Left ventricle myocardium inferior (tissue), 1 donor: ENCODE measurements at regions not wholly inside any gene's neighbourhood (a gene's known extent, or its start where the extent isn't known, plus 50 kb on each side); places are given as distances from the start of the nearest gene placed in this dataset.

Experiments
- DNase-seq: peaks from one replicate; pipeline ENCODE4 v3.0.0-alpha.2; 2020
- H3K27ac ChIP-seq: fragments of 200-600 bp; replicated peaks from 2 replicates; pipeline ENCODE4 v1.8.0; 2021
- H3K27me3 ChIP-seq: fragments of 200-600 bp; 2 replicates; pipeline ENCODE4 v1.8.0; 2021; ENCODE audit warnings: low read depth
- H3K36me3 ChIP-seq: fragments of 200-600 bp; 2 replicates; pipeline ENCODE4 v1.8.0; 2021
- H3K4me1 ChIP-seq: fragments of 200-600 bp; 2 replicates; pipeline ENCODE4 v1.8.0; 2021
- H3K4me3 ChIP-seq: fragments of 200-600 bp; 2 replicates; pipeline ENCODE4 v1.8.0; 2021; ENCODE audit warnings: mild to moderate bottlenecking, moderate library complexity
- H3K9me3 ChIP-seq: fragments of 200-600 bp; replicated peaks from 2 replicates; pipeline ENCODE4 v1.8.0; 2021
- CTCF ChIP-seq: fragments of 200-600 bp; IDR thresholded peaks from 2 replicates; pipeline ENCODE4 v1.8.0; 2021; ENCODE audit warnings: antibody characterized with exemption, mild to moderate bottlenecking, borderline replicate concordance
- intact Hi-C: fragments of 100-400 bp; cut with micrococcal nuclease; formaldehyde crosslinking; loops from one replicate; pipeline ENCODE4 v1.11.0; 2022
- donor health status: DM: no; HTN: yes; CAD: no; lungs with severe emphysema.

- intact Hi-C loops, result no loop called here
- no peak for TF ChIP-seq CTCF
- no peak overlapping the region for H3K4me3 ChIP-seq
Measured at GRCh38 chr6:12229332-12229731, 60.8 kb upstream of the EDN1 start.

GRCh38 chr6:12230523-12230922, 59.6 kb upstream of the EDN1 start:
- H3K36me3 ChIP-seq, result no peaks in the 10 kb centered on the region
- H3K9me3 ChIP-seq, result no peaks in the 10 kb centered on the region
- no peak overlapping the region for H3K27ac ChIP-seq
- peaks cover 9% of the 10 kb centered on the region for H3K27me3 ChIP-seq
- intact Hi-C loops, result loop anchor here (10.0 kb wide), 1 partner anchor 646 kb away; no protein-coding TSS in a partner anchor
- TF ChIP-seq CTCF, result no peak
- DNase-seq, result no peak
- no peaks in the 10 kb centered on the region for H3K4me1 ChIP-seq
- H3K4me3 ChIP-seq, result no peak overlapping the region

More at GRCh38 chr6:12229332-12229731, 60.8 kb upstream of the EDN1 start:
- H3K4me1 ChIP-seq, result no peaks in the 10 kb centered on the region
- no peak overlapping the region for H3K27ac ChIP-seq
- H3K9me3 ChIP-seq, result no peaks in the 10 kb centered on the region
- no peak for DNase-seq
- H3K36me3 ChIP-seq, result no peaks in the 10 kb centered on the region
- H3K27me3 ChIP-seq, result peaks cover 9% of the 10 kb centered on the region

- intact Hi-C loops, result loop anchor here (10.0 kb wide), 1 partner anchor 648 kb away; no protein-coding TSS in a partner anchor
- H3K4me1 ChIP-seq, result no peaks in the 10 kb centered on the region
- H3K36me3 ChIP-seq, result no peaks in the 10 kb centered on the region
- no peak for TF ChIP-seq CTCF
- no peaks in the 10 kb centered on the region for H3K9me3 ChIP-seq
- H3K27ac ChIP-seq, result no peak overlapping the region
- H3K27me3 ChIP-seq, result peaks cover 9% of the 10 kb centered on the region
- DNase-seq, result no peak
- no peak overlapping the region for H3K4me3 ChIP-seq
Measured at GRCh38 chr6:12232339-12232738, 57.8 kb upstream of the EDN1 start.

GRCh38 chr6:12232821-12233220, 57.3 kb upstream of the EDN1 start:
- Histone ChIP-seq H3K9me3 (no peaks in the 10 kb centered on the region), H3K4me1 (no peaks in the 10 kb centered on the region), H3K36me3 (no peaks in the 10 kb centered on the region), H3K27ac (no peak overlapping the region), H3K4me3 (no peak overlapping the region), H3K27me3 (peaks cover 9% of the 10 kb centered on the region)
- intact Hi-C loops, result loop anchor here (10.0 kb wide), 1 partner anchor 648 kb away; no protein-coding TSS in a partner anchor
- DNase-seq, result no peak
- no peak for TF ChIP-seq CTCF

GRCh38 chr6:12233693-12234571, 56.2 kb upstream of the EDN1 start:
- no peak overlapping the region for H3K4me3 ChIP-seq
- intact Hi-C loops, result loop anchor here (10.0 kb wide), 1 partner anchor 649 kb away; no protein-coding TSS in a partner anchor
- no peak for DNase-seq
- no peak overlapping the region for H3K27ac ChIP-seq
- no peaks in the 10 kb centered on the region for H3K36me3 ChIP-seq
- no peaks in the 10 kb centered on the region for H3K4me1 ChIP-seq
- H3K9me3 ChIP-seq, result no peaks in the 10 kb centered on the region
- H3K27me3 ChIP-seq, result peaks cover under 1% of the 10 kb centered on the region
- TF ChIP-seq CTCF, result peak; percentile 83
